Right lobe of liver (tissue), 4 donors: ENCODE measurements at regions not wholly inside any gene's neighbourhood (a gene's known extent, or its start where the extent isn't known, plus 50 kb on each side); places are given as distances from the start of the nearest gene placed in this dataset.

Source experiments
- POLR2A ChIP-seq: fragments of 450-650 bp; IDR thresholded peaks from one replicate; pipeline ENCODE4 v1.6.1; 2017; ENCODE audit warnings: antibody characterized with exemption, mild to moderate bottlenecking
- TF ChIP-seq, protein P1 (sequence below), 4 donors: fragments of 200-600 bp in 3 of 4; fragments of 450-650 bp in 1 of 4; IDR thresholded peaks; one replicate each; pipeline versions ENCODE4 v1.5.1 to v1.8.0; 2016 to 2022; ENCODE audit warnings: antibody characterized with exemption in 4 of 4, mild to moderate bottlenecking in 2 of 4
- donor health status: DM: no; HTN: no; CAD: no.
- donor health status: DM: no; HTN: no; CAD: no.
- donor health status: DM: no; HTN: yes; CAD: no.

- TF ChIP-seq, protein P1, sequence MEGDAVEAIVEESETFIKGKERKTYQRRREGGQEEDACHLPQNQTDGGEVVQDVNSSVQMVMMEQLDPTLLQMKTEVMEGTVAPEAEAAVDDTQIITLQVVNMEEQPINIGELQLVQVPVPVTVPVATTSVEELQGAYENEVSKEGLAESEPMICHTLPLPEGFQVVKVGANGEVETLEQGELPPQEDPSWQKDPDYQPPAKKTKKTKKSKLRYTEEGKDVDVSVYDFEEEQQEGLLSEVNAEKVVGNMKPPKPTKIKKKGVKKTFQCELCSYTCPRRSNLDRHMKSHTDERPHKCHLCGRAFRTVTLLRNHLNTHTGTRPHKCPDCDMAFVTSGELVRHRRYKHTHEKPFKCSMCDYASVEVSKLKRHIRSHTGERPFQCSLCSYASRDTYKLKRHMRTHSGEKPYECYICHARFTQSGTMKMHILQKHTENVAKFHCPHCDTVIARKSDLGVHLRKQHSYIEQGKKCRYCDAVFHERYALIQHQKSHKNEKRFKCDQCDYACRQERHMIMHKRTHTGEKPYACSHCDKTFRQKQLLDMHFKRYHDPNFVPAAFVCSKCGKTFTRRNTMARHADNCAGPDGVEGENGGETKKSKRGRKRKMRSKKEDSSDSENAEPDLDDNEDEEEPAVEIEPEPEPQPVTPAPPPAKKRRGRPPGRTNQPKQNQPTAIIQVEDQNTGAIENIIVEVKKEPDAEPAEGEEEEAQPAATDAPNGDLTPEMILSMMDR (IDR thresholded peaks at IDR 0.05), result no peak
- TF ChIP-seq POLR2A, result no peak
Measured at GRCh38 chr5:98319299-98320011, 454.0 kb upstream of the RGMB start.
